ENCODE measurements at regions not wholly inside any gene's neighbourhood (a gene's known extent, or its start where the extent isn't known, plus 50 kb on each side); places are given as distances from the start of the nearest gene placed in this dataset.

- TF ChIP-seq EZH2 (IDR thresholded peaks at IDR 0.05; ENCODE audit: borderline replicate concordance, insufficient read depth, low read length, poor library complexity, severe bottlenecking) (no peak), TAF1 (IDR thresholded peaks at IDR 0.05; ENCODE audit: low read depth) (no peak), CTCF (IDR thresholded peaks at IDR 0.05; ENCODE audit: poor library complexity, severe bottlenecking) (no peak), REST (IDR thresholded peaks at IDR 0.05; ENCODE audit: borderline replicate concordance) (no peak)
These were observed 116.6 kb upstream of the ADCY1 start for GRCh38 chr7:45457591-45457990.

Data from neural cell (in vitro differentiated cells).